Keratinocyte (primary cell): ENCODE measurements at regions not wholly inside any gene's neighbourhood (a gene's known extent, or its start where the extent isn't known, plus 50 kb on each side); places are given as distances from the start of the nearest gene placed in this dataset.

Source experiments
- EZH2 ChIP-seq: IDR thresholded peaks from one replicate; pipeline ENCODE4 v1.6.1; 2012; ENCODE audit warnings: inconsistent platforms, mild to moderate bottlenecking, low read length, moderate library complexity
- TF ChIP-seq, protein P1 (sequence below), 3 experiments: IDR thresholded peaks in 1 of 3; conservative IDR thresholded peaks in 1 of 3; optimal IDR thresholded peaks in 1 of 3; 2 replicates in 2 of 3; 3 replicates in 1 of 3; pipeline versions ENCODE3 to v1.5.1; 2011; ENCODE audit warnings: low read length in 3 of 3, mild to moderate bottlenecking in 3 of 3, moderate library complexity in 2 of 3, control low read depth in 1 of 3, inconsistent platforms in 1 of 3; ENCODE audit not compliant: insufficient read depth in 2 of 3; ENCODE audit errors: extremely low read depth in 1 of 3

DNA sequence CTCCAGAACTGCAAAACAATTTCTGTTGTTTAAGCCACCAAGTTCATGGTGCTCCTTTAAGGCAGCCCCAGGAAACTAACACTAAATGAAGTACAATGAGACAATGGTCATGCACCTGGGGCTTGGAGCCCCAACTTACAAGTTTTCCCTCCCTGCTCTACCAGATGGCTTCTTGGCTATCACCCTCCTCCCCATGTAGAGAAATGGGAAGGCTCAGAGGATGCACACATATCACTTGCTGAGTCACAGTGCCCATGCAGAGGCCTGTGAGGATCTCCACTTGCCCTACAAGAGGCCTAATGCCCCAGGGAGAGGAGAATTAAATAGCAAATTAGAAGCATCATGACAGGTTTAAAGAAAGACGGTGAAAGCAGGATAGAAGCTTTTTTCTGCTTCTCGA, 270.9 kb downstream of the TTC32 start:
- TF ChIP-seq, protein P1, sequence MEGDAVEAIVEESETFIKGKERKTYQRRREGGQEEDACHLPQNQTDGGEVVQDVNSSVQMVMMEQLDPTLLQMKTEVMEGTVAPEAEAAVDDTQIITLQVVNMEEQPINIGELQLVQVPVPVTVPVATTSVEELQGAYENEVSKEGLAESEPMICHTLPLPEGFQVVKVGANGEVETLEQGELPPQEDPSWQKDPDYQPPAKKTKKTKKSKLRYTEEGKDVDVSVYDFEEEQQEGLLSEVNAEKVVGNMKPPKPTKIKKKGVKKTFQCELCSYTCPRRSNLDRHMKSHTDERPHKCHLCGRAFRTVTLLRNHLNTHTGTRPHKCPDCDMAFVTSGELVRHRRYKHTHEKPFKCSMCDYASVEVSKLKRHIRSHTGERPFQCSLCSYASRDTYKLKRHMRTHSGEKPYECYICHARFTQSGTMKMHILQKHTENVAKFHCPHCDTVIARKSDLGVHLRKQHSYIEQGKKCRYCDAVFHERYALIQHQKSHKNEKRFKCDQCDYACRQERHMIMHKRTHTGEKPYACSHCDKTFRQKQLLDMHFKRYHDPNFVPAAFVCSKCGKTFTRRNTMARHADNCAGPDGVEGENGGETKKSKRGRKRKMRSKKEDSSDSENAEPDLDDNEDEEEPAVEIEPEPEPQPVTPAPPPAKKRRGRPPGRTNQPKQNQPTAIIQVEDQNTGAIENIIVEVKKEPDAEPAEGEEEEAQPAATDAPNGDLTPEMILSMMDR (optimal IDR thresholded peaks at IDR 0.05 in 1 of 3, IDR thresholded peaks at IDR 0.05 in 1 of 3, conservative IDR thresholded peaks at IDR 0.05 in 1 of 3; ENCODE audit: extremely low read depth in 1 of 3, insufficient read depth in 2 of 3, low read length in 3 of 3): no peak
- TF ChIP-seq EZH2: no peak
